Endothelial cell of umbilical vein (primary cell): ENCODE measurements at regions not wholly inside any gene's neighbourhood (a gene's known extent, or its start where the extent isn't known, plus 50 kb on each side); places are given as distances from the start of the nearest gene placed in this dataset.

ENCODE experiments used
- BruUV-seq: library from RNA; stranded (reverse); fragments of 400-500 nt; replicated peaks from 2 replicates; lab custom pipeline; 2021; lab: Mats Ljungman, UMichigan
- CTCF ChIA-PET: fragments of 300-600, 350-600 bp; sonication (Branson Sonifier 250); formaldehyde crosslinking; loops from one replicate; lab custom pipeline; 2021; ENCODE audit warnings: antibody characterized with exemption, inconsistent platforms; lab: Charles Lee
- POLR2A ChIA-PET: fragments of 300-600, 350-600 bp; sonication (Branson Sonifier 250); formaldehyde crosslinking; loops from one replicate; lab custom pipeline; 2021; ENCODE audit warnings: antibody characterized with exemption, inconsistent platforms; lab: Charles Lee
- DNase-seq: peaks from one replicate; pipeline ENCODE4 v3.0.0-alpha.2; 2011; ENCODE audit warnings: low read depth, low spot score
- FAIRE-seq: peaks from 2 replicates; lab custom pipeline; 2011; peaks lifted over from hg19 to GRCh38; lab: Jason Lieb, UNC
- H2AFZ ChIP-seq: 2 replicates; pipeline ENCODE4 v1.6.0; 2012; ENCODE audit warnings: low read depth, low read length, control low read depth, inconsistent platforms
- H3K27ac ChIP-seq: 2 replicates; pipeline ENCODE4 v1.5.1; 2011; ENCODE audit warnings: low read depth, mild to moderate bottlenecking, control low read depth, low read length, moderate library complexity; ENCODE audit not compliant: insufficient read depth
- H3K27me3 ChIP-seq, 2 experiments: 2 replicates each; pipeline versions ENCODE4 v1.6.0 to v1.6.1; 2011; ENCODE audit warnings: low read length in 2 of 2, mixed read lengths in 1 of 2; ENCODE audit not compliant: control insufficient read depth in 2 of 2, insufficient read depth in 2 of 2
- H3K36me3 ChIP-seq, 2 experiments: 2 replicates in 1 of 2; 3 replicates in 1 of 2; pipeline ENCODE4 v1.5.1; 2011; ENCODE audit warnings: low read length in 2 of 2, mild to moderate bottlenecking in 1 of 2, moderate library complexity in 1 of 2; ENCODE audit not compliant: control insufficient read depth in 2 of 2, insufficient read depth in 2 of 2; ENCODE audit errors: extremely low read depth in 1 of 2
- H3K4me1 ChIP-seq: 3 replicates; pipeline ENCODE4 v1.5.1; 2011; ENCODE audit warnings: mild to moderate bottlenecking, low read length; ENCODE audit not compliant: control insufficient read depth, insufficient read depth; ENCODE audit errors: extremely low read depth
- H3K4me2 ChIP-seq: 2 replicates; pipeline ENCODE4 v1.6.1; 2011; ENCODE audit warnings: low read length, control low read depth, mixed read lengths; ENCODE audit not compliant: insufficient read depth
- H3K4me3 ChIP-seq, 3 experiments: fragments of 200-600 bp in 1 of 3; sonication (generic), shearing (Covaris generic) in 1 of 3; replicated peaks in 1 of 3; 2 replicates each; pipeline ENCODE4 v1.5.1; 2011 to 2016; ENCODE audit warnings: control low read depth in 3 of 3, low read length in 3 of 3, mild to moderate bottlenecking in 2 of 3, inconsistent platforms in 1 of 3, low read depth in 1 of 3, moderate library complexity in 1 of 3; ENCODE audit not compliant: insufficient read depth in 1 of 3
- H3K79me2 ChIP-seq: 2 replicates; pipeline ENCODE4 v1.6.0; 2012; ENCODE audit warnings: low read length, inconsistent platforms; ENCODE audit not compliant: control insufficient read depth, insufficient read depth
- H3K9ac ChIP-seq: replicated peaks from 2 replicates; pipeline ENCODE3; 2011; ENCODE audit warnings: low read length, control low read depth; ENCODE audit not compliant: insufficient read depth; ENCODE audit errors: extremely low read depth
- H3K9me1 ChIP-seq: replicated peaks from 3 replicates; pipeline ENCODE4 v1.6.0; 2011; ENCODE audit warnings: mild to moderate bottlenecking, low read length; ENCODE audit not compliant: control insufficient read depth, insufficient read depth; ENCODE audit errors: extremely low read depth
- H3K9me3 ChIP-seq: replicated peaks from 2 replicates; pipeline ENCODE4 v1.5.1; 2012; ENCODE audit warnings: low read length, inconsistent platforms; ENCODE audit not compliant: control insufficient read depth, insufficient read depth
- H4K20me1 ChIP-seq: replicated peaks from 2 replicates; pipeline ENCODE3; 2011; ENCODE audit warnings: mild to moderate bottlenecking, low read length; ENCODE audit not compliant: control insufficient read depth, insufficient read depth; ENCODE audit errors: extremely low read depth
- EZH2 ChIP-seq: IDR thresholded peaks from 2 replicates; pipeline ENCODE4 v1.6.1; 2012; ENCODE audit warnings: borderline replicate concordance, low read depth, mild to moderate bottlenecking, moderate library complexity, low read length, inconsistent platforms; ENCODE audit not compliant: severe bottlenecking
- FOS ChIP-seq: IDR thresholded peaks from 2 replicates; pipeline ENCODE4 v1.6.1; 2011; ENCODE audit warnings: mild to moderate bottlenecking, low read length, moderate library complexity, borderline replicate concordance; ENCODE audit not compliant: insufficient read depth
- GATA2 ChIP-seq: IDR thresholded peaks from 2 replicates; pipeline ENCODE4 v1.7.0; 2011; ENCODE audit warnings: low read depth, mild to moderate bottlenecking, moderate library complexity, mixed read lengths, low read length; ENCODE audit not compliant: insufficient read length, insufficient read depth
- JUN ChIP-seq: IDR thresholded peaks from 2 replicates; pipeline ENCODE4 v1.6.1; 2011; ENCODE audit warnings: borderline replicate concordance, low read depth; ENCODE audit not compliant: insufficient read length, insufficient read depth
- MYC ChIP-seq: IDR thresholded peaks from one replicate; pipeline ENCODE4 v1.6.1; 2011; ENCODE audit warnings: mild to moderate bottlenecking, low read depth, low read length
- POLR2A ChIP-seq: IDR thresholded peaks from 2 replicates; pipeline ENCODE4 v1.6.1; 2012; ENCODE audit warnings: low read depth, mild to moderate bottlenecking, control low read depth, low read length
- POLR2AphosphoS5 ChIP-seq: IDR thresholded peaks from 2 replicates; pipeline ENCODE4 v1.6.1; 2012; ENCODE audit warnings: low read depth, mild to moderate bottlenecking, control low read depth, low read length, moderate library complexity; ENCODE audit not compliant: insufficient read depth
- dilution Hi-C: fragments of 300-500 bp; cut with MboI; formaldehyde crosslinking; loops from one replicate; pipeline ENCODE4 v1.15.0; 2019; ENCODE audit warnings: low sequenced_read_pairs; ENCODE audit not compliant: extremely low pct_ligation_motif_present
- intact Hi-C: fragments of 100-400 bp; cut with micrococcal nuclease; formaldehyde crosslinking; loops from one replicate; pipeline ENCODE4 v1.10.0; 2022
- TF ChIP-seq, protein P1 (sequence below): IDR thresholded peaks from 2 replicates; pipeline ENCODE4 v1.6.1; 2011; ENCODE audit not compliant: insufficient read depth, insufficient read length
- TF ChIP-seq, protein P2 (sequence below), 2 donors: IDR thresholded peaks; 1 replicate in 1 of 2; 2 replicates in 1 of 2; pipeline ENCODE4 v1.5.1; 2011; ENCODE audit warnings: low read length in 2 of 2, mild to moderate bottlenecking in 2 of 2, moderate library complexity in 2 of 2, control low read depth in 1 of 2, inconsistent platforms in 1 of 2, low read depth in 1 of 2; ENCODE audit not compliant: insufficient read depth in 1 of 2; ENCODE audit errors: extremely low read depth in 1 of 2

DNA sequence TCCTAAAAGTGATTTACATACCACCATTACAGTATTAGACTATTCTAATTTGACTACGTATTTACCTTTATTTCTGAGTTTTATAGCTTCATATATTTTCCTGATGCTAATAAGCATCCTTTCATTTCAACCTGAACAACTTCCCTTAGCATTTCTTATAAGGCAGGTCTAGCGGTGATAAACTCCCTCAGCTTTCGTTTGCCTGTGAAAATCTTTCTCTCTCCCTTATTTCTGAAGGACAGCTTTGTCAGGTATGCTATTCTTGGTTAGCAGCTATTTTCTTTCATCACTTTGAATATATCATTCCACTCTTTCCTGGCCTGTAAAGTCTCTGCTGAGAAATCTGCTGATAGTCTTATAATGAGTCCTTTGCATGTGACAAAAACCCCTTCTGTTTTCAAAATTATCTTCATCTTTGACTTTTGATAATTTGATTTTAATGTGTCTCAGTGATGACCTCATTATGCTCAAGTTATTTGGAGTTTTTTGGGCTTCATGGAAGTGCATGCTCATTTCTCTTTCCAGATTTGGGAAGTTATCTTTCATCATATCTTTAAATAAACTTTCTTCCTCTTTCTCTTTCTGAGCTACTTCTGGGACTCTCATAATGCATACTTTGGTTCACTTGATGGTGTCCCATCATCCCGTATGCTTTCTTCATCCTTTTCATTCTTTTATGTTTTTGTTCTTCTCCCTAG is 285.4 kb upstream of the PMFBP1 start:
- Histone ChIP-seq H3K36me3 (no peaks in the 10 kb centered on the region), H3K79me2 (no peaks in the 10 kb centered on the region), H3K4me1 (no peaks in the 10 kb centered on the region), H4K20me1 (no peaks in the 10 kb centered on the region), H3K4me2 (no peak overlapping the region), H3K27me3 (no peaks in the 10 kb centered on the region), H3K9me1 (no peaks in the 10 kb centered on the region), H3K9ac (no peak overlapping the region), H2AFZ (no peak overlapping the region), H3K4me3 (no peak overlapping the region), H3K9me3 (no peaks in the 10 kb centered on the region), H3K27ac (no peak overlapping the region)
- intact Hi-C loops, result no loop called here
- POLR2A ChIA-PET, result no interaction called here
- CTCF ChIA-PET, result interaction anchor here (1.2 to 1.7 kb wide), 2 partner anchors 10 to 57 kb away, joined by 3 to 8 read pairs; no protein-coding TSS in a partner anchor
- TF ChIP-seq GATA2 (no peak), JUN (no peak), FOS (no peak), EZH2 (no peak), MYC (no peak), POLR2A (no peak), POLR2AphosphoS5 (no peak)
- TF ChIP-seq, protein P1, sequence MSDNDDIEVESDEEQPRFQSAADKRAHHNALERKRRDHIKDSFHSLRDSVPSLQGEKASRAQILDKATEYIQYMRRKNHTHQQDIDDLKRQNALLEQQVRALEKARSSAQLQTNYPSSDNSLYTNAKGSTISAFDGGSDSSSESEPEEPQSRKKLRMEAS, result no peak
- TF ChIP-seq, protein P2, sequence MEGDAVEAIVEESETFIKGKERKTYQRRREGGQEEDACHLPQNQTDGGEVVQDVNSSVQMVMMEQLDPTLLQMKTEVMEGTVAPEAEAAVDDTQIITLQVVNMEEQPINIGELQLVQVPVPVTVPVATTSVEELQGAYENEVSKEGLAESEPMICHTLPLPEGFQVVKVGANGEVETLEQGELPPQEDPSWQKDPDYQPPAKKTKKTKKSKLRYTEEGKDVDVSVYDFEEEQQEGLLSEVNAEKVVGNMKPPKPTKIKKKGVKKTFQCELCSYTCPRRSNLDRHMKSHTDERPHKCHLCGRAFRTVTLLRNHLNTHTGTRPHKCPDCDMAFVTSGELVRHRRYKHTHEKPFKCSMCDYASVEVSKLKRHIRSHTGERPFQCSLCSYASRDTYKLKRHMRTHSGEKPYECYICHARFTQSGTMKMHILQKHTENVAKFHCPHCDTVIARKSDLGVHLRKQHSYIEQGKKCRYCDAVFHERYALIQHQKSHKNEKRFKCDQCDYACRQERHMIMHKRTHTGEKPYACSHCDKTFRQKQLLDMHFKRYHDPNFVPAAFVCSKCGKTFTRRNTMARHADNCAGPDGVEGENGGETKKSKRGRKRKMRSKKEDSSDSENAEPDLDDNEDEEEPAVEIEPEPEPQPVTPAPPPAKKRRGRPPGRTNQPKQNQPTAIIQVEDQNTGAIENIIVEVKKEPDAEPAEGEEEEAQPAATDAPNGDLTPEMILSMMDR (IDR thresholded peaks at IDR 0.05; ENCODE audit: extremely low read depth in 1 of 2, insufficient read depth in 1 of 2, low read depth in 1 of 2, low read length in 2 of 2), result no peak
- dilution Hi-C loops, result loop anchor here (25.0 kb wide), 1 partner anchor 320 kb away; no protein-coding TSS in a partner anchor
- no peak for FAIRE-seq
- DNase-seq, result no peak
- BruUV-seq, result no TSS peak
